ENCODE measurements at regions not wholly inside any gene's neighbourhood (a gene's known extent, or its start where the extent isn't known, plus 50 kb on each side); places are given as distances from the start of the nearest gene placed in this dataset.

DNA sequence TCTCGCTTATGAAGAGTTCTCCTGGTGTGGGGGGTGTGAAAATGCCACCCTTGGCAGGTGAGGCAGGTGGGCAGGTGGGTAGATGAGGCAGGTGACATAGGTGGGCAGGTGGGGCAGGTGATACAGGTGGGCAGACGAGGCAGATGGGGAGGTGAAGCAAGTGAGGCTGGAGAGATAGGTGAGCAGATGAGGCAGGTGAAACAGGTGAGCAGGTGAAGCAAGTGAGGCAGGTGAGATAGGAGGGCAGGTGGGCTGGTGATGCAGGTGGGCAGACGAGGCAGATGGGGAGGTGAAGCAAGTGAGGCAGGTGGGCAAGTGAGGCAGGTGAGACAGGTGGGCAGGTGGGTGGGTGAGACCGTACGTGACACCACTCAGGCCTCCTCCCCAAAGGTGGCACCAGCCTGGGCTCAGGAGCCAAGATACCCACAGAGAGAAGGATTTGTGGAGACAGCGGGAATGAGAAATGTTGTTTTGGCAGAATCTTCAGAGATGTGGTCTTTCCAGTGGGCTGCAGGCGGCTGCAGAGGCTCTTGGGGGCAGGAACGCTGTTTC lies 232.3 kb upstream of the MYT1L start:
- no peak for DNase-seq

DNA sequence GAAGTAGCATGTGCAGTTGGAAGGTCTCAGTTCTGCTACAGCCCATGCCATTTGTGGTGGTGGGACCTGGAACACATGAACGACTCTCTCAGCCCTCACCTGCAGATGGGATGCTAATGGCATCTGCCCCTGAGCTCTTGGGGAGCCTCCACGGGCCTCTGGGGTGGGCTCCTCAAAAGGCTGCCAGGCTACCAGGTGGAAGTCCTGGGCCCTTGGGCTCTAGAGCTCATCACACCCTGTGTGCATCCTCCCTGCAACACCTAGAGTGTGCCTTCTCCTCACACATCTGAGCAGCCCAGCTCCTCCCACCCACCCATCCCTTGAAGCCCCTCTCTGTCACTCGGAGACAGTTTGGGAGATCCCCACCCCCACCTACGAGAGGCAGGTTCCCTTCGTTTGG lies 231.8 kb upstream of the MYT1L start:
- no peak for DNase-seq

DNA sequence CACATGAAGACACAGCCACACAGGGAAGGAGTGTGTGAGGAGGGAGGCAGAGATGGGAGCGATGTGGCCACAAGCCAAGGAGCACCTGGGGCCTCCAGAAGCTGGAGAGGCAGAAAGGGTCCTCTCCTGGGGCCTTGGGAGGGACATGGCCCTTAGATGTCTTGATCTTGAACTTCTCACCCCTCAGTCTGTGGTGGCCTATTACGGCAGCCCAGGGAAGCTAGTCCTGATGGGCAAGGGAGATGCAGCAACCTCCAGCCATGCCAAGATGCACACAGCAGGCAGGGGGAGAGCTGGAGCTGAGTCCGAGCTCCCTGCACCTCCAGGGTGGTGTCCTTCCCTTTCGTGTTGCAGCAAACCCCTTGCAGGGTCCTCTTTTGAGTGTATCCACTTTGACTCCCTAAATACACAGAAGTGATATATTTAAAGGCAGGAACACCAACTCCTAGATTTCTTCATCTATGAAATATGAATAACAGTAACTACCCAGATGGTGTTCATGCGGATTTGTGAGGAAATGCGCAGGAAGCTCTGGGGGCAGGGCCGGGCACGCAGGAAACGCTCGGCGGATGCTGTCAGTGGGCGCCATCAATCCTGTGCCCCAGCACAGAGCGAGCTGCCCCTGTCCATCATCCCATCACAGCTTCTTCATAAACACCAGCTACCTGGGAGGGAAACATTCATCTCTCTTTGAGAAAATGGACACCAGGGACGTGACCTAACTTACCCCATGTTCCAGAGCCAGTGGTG lies 230.4 kb upstream of the MYT1L start:
- no peak for DNase-seq

DNA sequence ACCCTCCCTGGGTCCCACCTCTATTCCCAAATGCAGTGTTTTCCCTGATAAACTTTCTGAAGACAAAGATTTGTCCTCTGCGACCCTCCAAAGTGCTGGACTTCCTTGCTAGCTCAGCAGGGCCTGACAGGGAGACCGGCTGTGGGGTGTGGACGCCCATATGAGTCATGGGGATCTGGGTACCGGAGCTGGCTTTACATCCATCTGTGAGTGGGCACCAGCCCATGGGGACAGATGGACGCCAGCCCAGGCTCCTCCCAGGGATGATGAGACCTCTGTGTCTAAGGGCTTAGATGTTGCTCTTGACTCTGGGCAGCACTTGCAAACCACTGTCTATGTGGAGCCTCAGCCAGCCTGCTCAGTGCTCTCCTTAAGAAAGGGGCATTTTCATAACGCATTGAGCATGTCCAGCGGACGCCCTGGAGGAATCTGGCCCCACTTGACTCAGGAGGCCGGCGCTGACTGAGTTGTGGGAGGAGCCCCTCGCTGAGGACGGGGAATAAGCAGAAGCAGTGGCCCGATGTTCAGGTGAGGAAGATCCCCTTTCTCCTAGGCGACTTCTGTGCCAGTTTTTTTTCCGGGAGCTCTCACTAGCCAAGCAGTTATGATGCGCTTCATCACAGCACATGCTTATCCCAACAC lies 229.4 kb upstream of the MYT1L start:
- DNase-seq, result no peak

- no peak for DNase-seq
Measured at GRCh38 chr2:2558476-2558875, 227.4 kb upstream of the MYT1L start.

DNA sequence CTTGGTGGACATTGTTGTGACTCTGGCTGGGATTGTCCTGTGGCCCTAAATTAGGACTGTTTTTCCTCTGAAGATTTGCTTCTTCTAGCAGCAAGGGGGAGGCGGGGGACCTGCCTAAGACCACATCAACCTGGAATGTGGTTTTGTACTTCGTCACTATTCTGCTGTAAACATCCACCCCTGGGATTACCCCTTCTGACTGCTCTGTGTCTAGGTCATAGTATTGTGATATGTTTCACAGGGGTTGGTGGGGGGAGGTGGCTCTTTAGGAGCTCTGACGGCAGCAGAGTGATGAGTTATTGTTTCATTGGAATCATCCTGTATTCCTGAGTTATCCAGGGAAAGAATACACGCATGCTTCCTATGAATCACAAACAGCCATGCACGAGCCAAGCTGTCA lies 226.4 kb upstream of the MYT1L start:
- DNase-seq, result no peak

DNA sequence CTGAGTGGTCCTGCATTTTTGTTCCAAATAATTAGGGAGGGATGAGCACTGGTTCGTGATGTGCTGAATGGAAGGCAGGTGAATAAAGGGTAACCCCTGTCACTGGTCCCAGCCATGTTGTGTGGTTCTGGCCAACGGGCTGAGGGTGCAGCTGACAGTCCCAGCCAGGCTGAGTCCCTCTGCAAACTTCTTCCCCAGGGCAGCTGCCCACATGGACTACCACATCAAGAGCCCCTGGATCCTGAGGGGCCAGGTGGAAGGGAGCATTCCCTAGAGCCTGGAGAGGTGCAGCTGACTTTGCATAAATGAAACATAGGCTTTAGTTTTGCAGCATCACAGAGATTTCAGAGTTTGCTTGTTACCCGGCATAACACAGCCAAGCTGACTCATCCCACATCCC lies 219.8 kb upstream of the MYT1L start:
- no peak for DNase-seq

GRCh38 chr2:2547911-2548310 lies 216.8 kb upstream of the MYT1L start:
- DNase-seq, result no peak

DNA sequence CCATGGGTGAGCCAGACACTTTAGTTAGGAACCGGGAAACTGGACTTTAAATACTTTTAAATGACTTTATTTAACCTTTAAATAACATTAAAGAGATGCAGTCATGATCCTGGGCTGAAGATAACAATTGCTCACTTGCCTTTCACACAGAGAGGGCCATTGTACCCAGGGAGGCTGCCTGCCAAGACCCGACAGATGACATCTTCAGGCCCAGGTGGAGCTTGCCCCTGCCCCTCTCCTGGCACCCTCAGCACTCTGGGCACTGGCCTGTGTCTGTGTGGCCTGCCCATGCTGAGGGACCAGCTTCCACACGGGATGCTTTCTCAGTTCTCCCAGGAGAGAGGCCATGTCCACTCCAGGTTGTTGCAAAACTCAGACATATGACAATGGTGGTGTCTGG lies 216.4 kb upstream of the MYT1L start:
- DNase-seq, result no peak

- no peak for DNase-seq
Measured at GRCh38 chr2:2546046-2546445, 215.0 kb upstream of the MYT1L start.

- DNase-seq, result no peak
Measured at GRCh38 chr2:2542966-2543611, 212.0 kb upstream of the MYT1L start.

- no peak for DNase-seq
Measured at GRCh38 chr2:2542316-2542715, 211.2 kb upstream of the MYT1L start.

- no peak for DNase-seq
Measured at GRCh38 chr2:2540406-2540805, 209.3 kb upstream of the MYT1L start.

GRCh38 chr2:2536416-2537056 lies 205.5 kb upstream of the MYT1L start:
- no peak for DNase-seq

DNA sequence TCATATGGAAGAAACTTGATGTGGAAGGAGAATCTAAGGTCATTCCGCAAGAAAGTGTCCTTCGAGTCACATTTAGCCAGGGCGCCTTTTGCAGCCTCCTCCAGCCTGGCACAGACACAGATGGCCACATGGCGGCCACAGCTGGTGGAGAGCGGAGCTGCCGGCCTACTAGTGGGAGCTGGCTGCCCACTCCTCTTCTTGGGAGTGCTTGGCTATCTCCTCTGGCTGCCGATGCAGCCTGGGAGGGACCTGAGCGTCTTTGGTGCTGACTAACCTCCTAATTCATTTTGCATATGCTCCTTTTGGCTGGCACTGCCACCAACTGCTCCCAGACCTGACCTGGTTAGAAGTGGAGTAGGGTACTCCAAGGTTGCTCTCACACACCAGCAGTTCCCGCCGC lies 199.3 kb upstream of the MYT1L start:
- no peak for DNase-seq

DNA sequence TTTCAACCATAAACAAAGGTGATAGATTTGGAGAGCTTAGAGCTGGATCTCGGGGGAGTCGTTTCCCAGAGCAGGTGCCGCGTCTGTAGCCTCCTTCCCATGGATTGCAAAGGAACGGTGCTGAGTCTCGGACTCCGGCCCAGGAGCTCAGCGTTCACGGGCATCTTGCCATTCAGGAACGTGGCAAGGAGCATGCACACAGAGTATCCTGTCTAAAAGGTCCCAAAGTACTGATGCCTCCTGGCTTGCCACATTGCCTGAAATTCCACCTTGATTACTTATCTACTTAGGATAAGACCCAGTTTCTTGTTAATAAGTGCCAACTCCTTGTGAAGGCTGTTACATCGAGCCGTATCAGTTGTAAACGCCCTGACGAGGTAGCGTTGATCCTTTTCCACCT lies 197.8 kb upstream of the MYT1L start:
- DNase-seq, result no peak

GRCh38 chr2:2527148-2527547 lies 196.1 kb upstream of the MYT1L start:
- DNase-seq, result no peak

GRCh38 chr2:2524348-2524941 lies 193.4 kb upstream of the MYT1L start:
- no peak for DNase-seq

DNA sequence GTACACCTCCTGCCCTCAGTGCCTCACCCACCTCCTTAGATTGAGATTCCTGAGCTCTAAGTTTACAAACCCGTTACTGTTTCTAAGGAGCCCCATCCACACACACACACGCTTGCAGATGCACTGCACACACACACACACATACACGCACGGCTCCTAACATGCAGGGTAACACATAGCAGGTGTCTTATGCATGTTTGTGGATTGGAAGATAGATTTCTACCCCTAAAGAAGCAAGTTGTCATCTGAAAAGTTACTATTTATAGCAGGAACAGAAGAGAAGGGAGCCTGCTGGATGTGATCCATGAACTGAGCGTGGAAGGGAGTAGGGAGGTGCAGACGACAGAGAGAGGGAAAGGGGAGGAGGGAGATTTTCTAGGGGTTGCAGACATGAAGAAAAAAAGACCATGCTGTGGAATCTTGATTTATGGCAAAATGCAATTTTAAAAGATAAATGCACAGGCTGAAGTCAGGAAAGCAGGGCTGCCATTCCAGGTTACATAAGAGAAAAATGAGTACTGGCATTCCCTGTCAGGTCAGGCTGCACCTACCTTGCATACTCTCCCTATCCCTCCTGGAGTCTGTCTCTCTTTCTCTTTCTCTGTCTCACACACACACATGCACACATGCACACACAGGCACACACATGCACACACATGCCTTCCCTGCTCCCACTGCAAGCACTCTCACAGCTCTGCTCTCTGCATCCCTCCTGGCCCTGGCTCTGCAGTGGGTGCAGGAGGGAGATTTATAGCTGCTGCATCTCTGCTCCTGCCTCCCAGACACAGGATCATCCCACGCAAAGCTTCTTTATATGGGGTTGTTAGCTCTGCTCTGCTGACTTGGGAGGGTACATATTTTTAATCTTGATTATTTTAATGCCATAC lies 192.6 kb upstream of the MYT1L start:
- DNase-seq, result no peak

- no peak for DNase-seq
Measured at GRCh38 chr2:2520401-2520811, 189.3 kb upstream of the MYT1L start.

GRCh38 chr2:2519381-2519780 lies 188.3 kb upstream of the MYT1L start:
- DNase-seq, result no peak

DNA sequence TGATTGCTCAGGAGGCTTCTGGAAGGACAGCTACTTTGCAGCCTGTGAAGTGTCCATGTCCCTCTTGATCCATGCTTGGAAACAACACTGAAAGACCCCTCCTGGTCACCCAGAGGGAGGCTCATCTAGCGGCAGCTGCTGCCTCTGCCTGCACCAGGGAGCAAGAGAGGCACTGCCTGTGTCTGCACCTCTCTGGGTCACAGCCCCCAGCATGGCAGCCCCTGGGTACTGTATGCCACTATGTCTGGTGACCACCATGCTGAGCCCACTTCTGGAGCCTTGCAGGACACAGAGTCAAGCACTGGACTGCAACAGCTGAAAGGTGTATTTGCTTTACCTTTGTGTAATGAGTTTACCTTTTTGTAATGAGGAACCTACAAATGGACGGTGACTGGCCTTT lies 186.3 kb upstream of the MYT1L start:
- no peak for DNase-seq

All from fibroblast of skin of abdomen (primary cell).